ENCODE measurements at regions not wholly inside any gene's neighbourhood (a gene's known extent, or its start where the extent isn't known, plus 50 kb on each side); places are given as distances from the start of the nearest gene placed in this dataset.
"Not testable (repeated sequence)": the region's sequence is repeated elsewhere in the genome, so short reads cannot be mapped to it uniquely, and the experiment has no call there.

DNA sequence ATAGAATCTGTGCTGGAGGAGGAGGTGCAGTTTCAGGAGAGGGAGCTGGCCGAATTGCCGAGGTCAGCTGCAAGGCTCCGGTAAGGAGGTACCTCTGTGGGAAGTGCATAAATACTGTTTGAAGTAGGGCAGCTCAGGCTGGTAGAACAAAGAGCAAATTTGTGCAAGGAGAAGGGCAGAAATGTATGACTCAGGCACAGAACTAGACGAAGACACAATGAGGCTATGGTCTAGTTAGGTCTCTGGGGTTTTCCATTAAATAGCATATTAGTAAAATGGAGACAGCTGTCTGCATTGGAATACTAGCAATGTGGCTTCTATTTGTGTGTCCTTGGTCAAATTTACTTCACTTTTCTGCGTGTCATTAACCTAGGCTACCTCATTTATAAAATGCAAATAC lies 74.5 kb downstream of the PPIAL4C start:
- not testable (repeated sequence) for H3K4me3 ChIP-seq (IDR thresholded peaks at IDR 0.05; ENCODE audit: insufficient read depth, low read depth, low read length); H3K4me1 ChIP-seq (ENCODE audit: low read depth, poor library complexity, severe bottlenecking); H4K20me1 ChIP-seq (ENCODE audit: insufficient read depth); H3K4me2 ChIP-seq; H3K9ac ChIP-seq; H3K79me2 ChIP-seq (ENCODE audit: insufficient read depth, low read depth); H3K27ac ChIP-seq; H3K36me3 ChIP-seq (ENCODE audit: insufficient read depth); H3K27me3 ChIP-seq (ENCODE audit: insufficient read depth, low read depth); H2AFZ ChIP-seq (ENCODE audit: low read depth)

DNA sequence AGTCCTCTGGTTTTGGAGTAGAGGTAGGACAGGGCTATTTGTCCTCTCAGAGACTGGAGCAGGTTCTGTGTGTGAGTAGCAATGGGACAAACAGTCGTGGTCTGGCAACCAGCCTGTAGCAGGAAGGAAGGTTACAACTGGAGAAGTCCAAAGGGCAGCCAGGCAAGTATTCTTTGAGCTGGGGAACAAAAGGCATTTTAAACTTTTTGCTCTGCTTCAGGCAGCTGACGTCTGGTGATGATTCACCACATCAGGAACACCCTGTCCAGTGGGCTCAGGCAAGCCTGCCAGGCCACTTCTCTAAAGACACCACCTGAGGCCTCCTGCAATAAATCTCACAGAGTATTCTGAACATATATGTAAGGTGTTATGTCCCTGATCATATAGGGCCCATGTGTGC lies 81.0 kb downstream of the PPIAL4C start:
- H3K27ac ChIP-seq; H3K79me2 ChIP-seq (ENCODE audit: insufficient read depth, low read depth); H3K4me1 ChIP-seq (ENCODE audit: low read depth, poor library complexity, severe bottlenecking); H2AFZ ChIP-seq (ENCODE audit: low read depth); H4K20me1 ChIP-seq (ENCODE audit: insufficient read depth); H3K36me3 ChIP-seq (ENCODE audit: insufficient read depth); H3K27me3 ChIP-seq (ENCODE audit: insufficient read depth, low read depth); H3K4me3 ChIP-seq (IDR thresholded peaks at IDR 0.05; ENCODE audit: insufficient read depth, low read depth, low read length); H3K9ac ChIP-seq; H3K4me2 ChIP-seq: not testable (repeated sequence)

DNA sequence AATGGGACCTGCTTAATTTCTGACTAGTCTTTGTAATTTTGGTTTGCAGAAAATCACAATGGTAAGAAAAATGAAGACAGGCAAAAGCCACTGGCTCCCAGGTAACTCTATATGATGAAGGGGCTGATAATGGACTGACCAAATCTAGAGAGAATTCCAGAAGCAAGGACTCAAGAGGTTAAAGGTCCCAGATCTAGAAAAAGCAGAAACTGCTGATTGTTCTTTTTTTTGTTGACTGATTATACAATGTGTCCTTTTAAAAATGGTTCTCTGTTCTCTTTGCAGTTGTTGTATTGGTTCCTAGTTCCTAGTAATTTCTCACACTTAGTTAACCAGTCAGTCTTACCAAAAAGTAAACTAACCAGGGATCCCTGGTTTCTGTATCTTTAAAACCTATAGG lies 81.4 kb downstream of the PPIAL4C start:
- not testable (repeated sequence) for H3K27me3 ChIP-seq (ENCODE audit: insufficient read depth, low read depth); H3K36me3 ChIP-seq (ENCODE audit: insufficient read depth); H3K9ac ChIP-seq; H4K20me1 ChIP-seq (ENCODE audit: insufficient read depth); H3K4me1 ChIP-seq (ENCODE audit: low read depth, poor library complexity, severe bottlenecking); H3K79me2 ChIP-seq (ENCODE audit: insufficient read depth, low read depth); H3K4me3 ChIP-seq (IDR thresholded peaks at IDR 0.05; ENCODE audit: insufficient read depth, low read depth, low read length); H2AFZ ChIP-seq (ENCODE audit: low read depth); H3K27ac ChIP-seq; H3K4me2 ChIP-seq

DNA sequence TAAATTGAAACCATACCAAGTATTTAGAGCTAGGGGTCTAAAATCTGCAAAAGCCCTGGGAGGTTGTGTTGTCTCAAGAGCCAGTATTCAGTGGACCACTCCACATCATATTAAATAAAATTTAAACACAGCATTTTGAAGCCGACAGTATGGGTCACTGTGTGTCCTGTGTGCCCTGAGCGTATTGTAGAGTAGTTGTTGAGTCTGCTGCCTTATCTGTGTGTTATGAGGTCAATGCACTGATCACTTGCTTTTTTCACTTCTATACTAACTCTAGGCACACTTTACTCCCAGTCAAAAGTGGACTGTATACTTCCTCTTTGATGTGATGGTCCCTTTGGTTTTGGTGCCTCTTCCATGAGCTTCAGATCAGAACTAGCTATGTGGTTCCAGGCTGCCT lies 81.9 kb downstream of the PPIAL4C start:
- H3K9ac ChIP-seq; H3K36me3 ChIP-seq (ENCODE audit: insufficient read depth); H3K4me3 ChIP-seq (IDR thresholded peaks at IDR 0.05; ENCODE audit: insufficient read depth, low read depth, low read length); H3K4me1 ChIP-seq (ENCODE audit: low read depth, poor library complexity, severe bottlenecking); H3K79me2 ChIP-seq (ENCODE audit: insufficient read depth, low read depth); H3K27ac ChIP-seq; H3K4me2 ChIP-seq; H4K20me1 ChIP-seq (ENCODE audit: insufficient read depth); H2AFZ ChIP-seq (ENCODE audit: low read depth); H3K27me3 ChIP-seq (ENCODE audit: insufficient read depth, low read depth): not testable (repeated sequence)

DNA sequence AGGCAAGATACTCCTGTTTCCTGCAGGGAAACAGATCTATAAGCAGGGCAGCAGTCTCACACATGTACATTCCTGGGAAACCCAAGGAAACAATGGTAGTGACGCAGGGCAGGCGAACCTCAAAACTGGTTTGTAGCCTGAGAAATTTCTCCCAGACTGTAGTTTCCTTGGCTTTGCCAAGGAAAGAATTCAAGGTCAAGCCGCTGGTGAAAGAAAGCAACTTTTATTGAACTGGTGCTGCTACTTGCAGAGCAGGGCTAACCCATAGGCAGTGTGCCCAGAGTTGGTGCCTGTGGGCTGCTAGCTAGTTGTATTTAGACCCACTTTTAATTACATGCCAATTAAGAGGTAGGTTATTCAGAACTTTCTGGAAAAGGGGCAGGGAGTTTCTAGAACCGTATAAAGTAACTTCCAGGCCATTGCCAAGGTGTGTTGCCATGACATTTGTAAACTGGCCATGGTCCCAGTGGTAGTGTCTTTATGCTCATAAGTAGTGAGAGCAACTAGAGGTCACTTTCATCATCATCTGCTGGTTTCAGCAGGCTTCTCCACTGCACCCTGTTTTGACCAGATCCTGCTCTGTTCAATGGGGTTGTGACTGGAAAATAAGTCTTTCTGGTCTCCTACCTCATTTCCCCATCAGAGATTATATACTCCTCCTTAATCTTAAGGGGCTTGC lies 89.7 kb downstream of the PPIAL4C start:
- H3K36me3 ChIP-seq (ENCODE audit: insufficient read depth) = not testable (repeated sequence)

DNA sequence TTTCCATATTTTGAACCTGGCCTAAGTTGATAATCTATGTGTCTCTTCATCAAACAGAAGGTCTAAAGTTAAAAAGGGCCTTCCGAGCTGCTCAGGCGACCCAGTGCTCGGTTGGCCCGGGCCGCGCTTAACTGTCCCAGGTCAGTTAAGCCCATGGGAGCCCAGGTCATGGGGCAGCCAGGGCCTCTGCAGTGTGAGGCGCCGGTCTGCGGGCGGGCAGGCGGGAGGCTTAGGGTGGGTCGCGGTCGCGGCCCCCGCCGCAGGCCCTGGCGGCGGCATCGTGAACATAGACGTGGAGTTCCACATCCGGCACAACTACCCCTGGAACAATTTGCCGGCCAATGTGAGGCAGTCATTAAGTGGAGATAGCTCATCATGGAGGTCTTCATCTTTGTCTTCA lies 91.3 kb downstream of the PPIAL4C start:
- not testable (repeated sequence) for H3K27me3 ChIP-seq (ENCODE audit: insufficient read depth, low read depth); H4K20me1 ChIP-seq (ENCODE audit: insufficient read depth); H3K79me2 ChIP-seq (ENCODE audit: insufficient read depth, low read depth); H3K9ac ChIP-seq; H2AFZ ChIP-seq (ENCODE audit: low read depth); H3K4me2 ChIP-seq; H3K4me3 ChIP-seq (IDR thresholded peaks at IDR 0.05; ENCODE audit: insufficient read depth, low read depth, low read length); H3K36me3 ChIP-seq (ENCODE audit: insufficient read depth); H3K4me1 ChIP-seq (ENCODE audit: low read depth, poor library complexity, severe bottlenecking); H3K27ac ChIP-seq

More for the DNA sequence above, 89.7 kb downstream of the PPIAL4C start:
- H3K9ac ChIP-seq; H2AFZ ChIP-seq (ENCODE audit: low read depth); H3K4me3 ChIP-seq (IDR thresholded peaks at IDR 0.05; ENCODE audit: insufficient read depth, low read depth, low read length); H3K4me2 ChIP-seq; H3K27me3 ChIP-seq (ENCODE audit: insufficient read depth, low read depth); H3K79me2 ChIP-seq (ENCODE audit: insufficient read depth, low read depth); H3K4me1 ChIP-seq (ENCODE audit: low read depth, poor library complexity, severe bottlenecking); H3K27ac ChIP-seq; H4K20me1 ChIP-seq (ENCODE audit: insufficient read depth): not testable (repeated sequence)

DNA sequence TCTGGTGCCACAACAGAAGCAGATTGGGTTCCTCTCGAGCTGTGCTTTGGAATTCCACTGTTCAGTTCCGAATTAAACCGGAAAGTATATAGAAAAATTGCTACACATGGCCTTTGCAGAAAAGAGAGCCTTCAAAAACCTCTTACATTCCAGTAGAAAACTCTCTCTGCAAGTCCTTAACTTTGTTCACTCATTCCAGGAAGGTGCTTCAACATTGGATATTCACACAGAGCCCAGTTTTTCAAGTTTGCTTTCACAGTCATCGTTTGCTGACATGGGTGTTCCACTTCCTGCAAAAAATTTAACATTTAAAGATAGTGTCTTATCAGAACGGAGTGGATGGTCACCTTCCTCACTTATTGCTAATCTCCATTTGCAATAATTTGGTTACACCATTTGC lies 93.7 kb downstream of the PPIAL4C start:
- not testable (repeated sequence) for H4K20me1 ChIP-seq (ENCODE audit: insufficient read depth); H3K36me3 ChIP-seq (ENCODE audit: insufficient read depth); H2AFZ ChIP-seq (ENCODE audit: low read depth); H3K27me3 ChIP-seq (ENCODE audit: insufficient read depth, low read depth); H3K4me3 ChIP-seq (IDR thresholded peaks at IDR 0.05; ENCODE audit: insufficient read depth, low read depth, low read length); H3K27ac ChIP-seq; H3K4me2 ChIP-seq; H3K79me2 ChIP-seq (ENCODE audit: insufficient read depth, low read depth); H3K9ac ChIP-seq; H3K4me1 ChIP-seq (ENCODE audit: low read depth, poor library complexity, severe bottlenecking)

DNA sequence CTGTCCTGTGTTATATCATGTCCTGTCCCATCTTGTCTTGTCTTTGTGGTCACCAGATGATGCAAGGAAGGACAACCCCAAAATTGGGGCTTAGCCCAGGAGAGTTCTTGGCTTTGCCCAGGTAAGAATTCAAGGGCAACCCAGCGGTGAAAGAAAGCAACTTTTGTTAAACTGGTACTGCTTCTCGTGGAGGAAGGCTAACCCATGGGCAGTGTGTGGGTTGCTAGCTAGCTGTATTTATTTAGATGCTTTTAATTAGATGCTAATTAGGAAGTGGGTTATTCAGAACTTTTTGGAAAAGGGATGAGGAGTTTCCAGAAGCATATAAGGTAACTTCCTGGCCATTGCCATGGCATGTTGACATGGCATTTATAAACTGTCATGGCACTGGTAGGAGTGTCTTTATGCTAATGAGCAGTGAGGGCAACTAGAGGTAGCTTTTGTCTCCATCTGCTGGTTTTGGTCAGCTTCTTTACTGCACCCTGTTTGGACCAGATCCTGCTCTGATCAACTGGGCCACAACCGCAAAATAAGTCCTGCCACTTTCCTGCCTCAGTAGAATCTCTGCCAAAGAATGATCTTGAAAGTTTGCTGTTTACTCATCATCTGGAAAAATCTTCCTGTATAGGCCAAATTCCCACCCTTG lies 95.8 kb upstream of the FCGR1A start:
- H3K27me3 ChIP-seq (ENCODE audit: insufficient read depth, low read depth); H3K4me1 ChIP-seq (ENCODE audit: low read depth, poor library complexity, severe bottlenecking); H3K79me2 ChIP-seq (ENCODE audit: insufficient read depth, low read depth); H3K9ac ChIP-seq; H3K36me3 ChIP-seq (ENCODE audit: insufficient read depth); H4K20me1 ChIP-seq (ENCODE audit: insufficient read depth); H3K27ac ChIP-seq; H3K4me2 ChIP-seq; H3K4me3 ChIP-seq (IDR thresholded peaks at IDR 0.05; ENCODE audit: insufficient read depth, low read depth, low read length); H2AFZ ChIP-seq (ENCODE audit: low read depth): not testable (repeated sequence)

DNA sequence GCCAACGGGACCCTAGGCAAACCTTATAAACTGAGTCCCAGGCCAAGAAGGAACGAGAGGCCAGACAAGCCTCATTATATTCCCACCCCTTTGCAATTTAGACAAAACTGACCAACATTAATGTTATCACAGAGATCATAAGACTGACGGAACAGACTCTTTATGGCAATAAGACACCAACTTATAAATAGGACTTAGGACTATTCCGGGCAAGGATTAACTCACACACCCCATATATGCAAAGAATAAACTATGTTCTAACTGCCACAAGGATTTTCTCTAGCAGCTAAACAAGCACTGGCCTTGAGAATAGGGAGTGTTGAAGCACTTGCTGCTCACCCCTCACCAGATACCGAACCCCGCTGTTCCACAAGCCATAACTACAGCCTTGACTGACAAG lies 91.1 kb upstream of the FCGR1A start:
- not testable (repeated sequence) for H3K79me2 ChIP-seq (ENCODE audit: insufficient read depth, low read depth); H3K9ac ChIP-seq; H3K36me3 ChIP-seq (ENCODE audit: insufficient read depth); H4K20me1 ChIP-seq (ENCODE audit: insufficient read depth); H3K4me2 ChIP-seq; H2AFZ ChIP-seq (ENCODE audit: low read depth); H3K27ac ChIP-seq; H3K27me3 ChIP-seq (ENCODE audit: insufficient read depth, low read depth); H3K4me3 ChIP-seq (IDR thresholded peaks at IDR 0.05; ENCODE audit: insufficient read depth, low read depth, low read length); H3K4me1 ChIP-seq (ENCODE audit: low read depth, poor library complexity, severe bottlenecking)

DNA sequence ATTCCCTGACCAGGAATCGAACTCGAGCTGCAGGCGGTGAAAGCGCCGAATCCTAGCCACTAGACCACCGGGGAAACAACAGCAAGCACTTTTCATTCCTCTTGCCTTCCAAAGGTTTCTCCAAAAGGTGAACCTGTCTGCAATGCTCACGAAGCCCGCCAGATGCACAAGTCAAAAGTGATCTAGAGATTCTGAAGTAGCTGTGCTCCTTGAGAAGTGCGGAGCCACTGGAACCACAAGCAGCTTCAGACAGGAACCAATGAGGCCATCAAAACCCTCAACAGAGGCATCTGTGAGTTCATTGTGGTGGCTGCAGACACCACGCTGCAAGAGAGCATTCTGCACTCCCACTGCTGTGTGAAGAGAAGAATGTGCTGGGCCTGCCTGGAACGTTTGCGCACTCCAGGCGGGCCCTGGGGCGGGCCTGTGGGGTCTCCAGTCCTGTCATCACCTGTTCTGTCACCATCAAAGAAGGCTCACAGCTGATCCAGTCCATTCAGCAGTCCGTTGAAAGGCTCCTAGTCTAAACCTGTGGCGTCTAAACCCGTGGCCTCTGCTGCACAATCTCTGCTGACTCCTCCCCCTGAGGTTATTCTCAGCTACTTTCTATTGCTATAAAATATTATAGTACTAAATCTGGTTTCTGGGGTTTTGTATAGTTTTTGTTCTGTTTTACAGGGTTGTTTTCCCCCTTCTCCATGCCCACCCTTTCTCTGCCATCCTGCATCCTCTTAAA lies 89.5 kb upstream of the FCGR1A start:
- not testable (repeated sequence) for H3K4me2 ChIP-seq; H3K36me3 ChIP-seq (ENCODE audit: insufficient read depth)

More for the DNA sequence above, 89.5 kb upstream of the FCGR1A start:
- not testable (repeated sequence) for H3K4me1 ChIP-seq (ENCODE audit: low read depth, poor library complexity, severe bottlenecking); H3K79me2 ChIP-seq (ENCODE audit: insufficient read depth, low read depth); H3K27me3 ChIP-seq (ENCODE audit: insufficient read depth, low read depth); H3K9ac ChIP-seq; H2AFZ ChIP-seq (ENCODE audit: low read depth); H4K20me1 ChIP-seq (ENCODE audit: insufficient read depth); H3K27ac ChIP-seq; H3K4me3 ChIP-seq (IDR thresholded peaks at IDR 0.05; ENCODE audit: insufficient read depth, low read depth, low read length)

Measured in KMS-11 (cell line).